ENCODE measurements at regions not wholly inside any gene's neighbourhood (a gene's known extent, or its start where the extent isn't known, plus 50 kb on each side); places are given as distances from the start of the nearest gene placed in this dataset.

- Histone ChIP-seq H3F3A (replicated peaks; ENCODE audit: low read depth) (no peaks in the 10 kb centered on the region), H3K79me2 (replicated peaks; ENCODE audit: insufficient read depth) (no peaks in the 10 kb centered on the region), H2AFZ (no peak overlapping the region), H3K36me3 (ENCODE audit: insufficient read depth) (no peaks in the 10 kb centered on the region), H3K4me3 (no peak overlapping the region), H3K27ac (ENCODE audit: low read depth) (no peak overlapping the region), H3K4me2 (no peak overlapping the region), H3K9me2 (ENCODE audit: insufficient read depth) (no peaks in the 10 kb centered on the region; the same call in 1 of the 2 replicates), H3K4me1 (ENCODE audit: insufficient read depth) (no peaks in the 10 kb centered on the region), H3K27me3 (ENCODE audit: insufficient read depth) (no peaks in the 10 kb centered on the region), H4K20me1 (replicated peaks; ENCODE audit: insufficient read depth) (no peaks in the 10 kb centered on the region)
- H3K36me3 Mint-ChIP-seq (ENCODE audit: low read depth) = peaks cover 8% of the 10 kb centered on the region
- ATAC-seq (no peak), DNase-seq (ENCODE audit: low spot score) (no peak)
- no peak overlapping the region for H3K27ac Mint-ChIP-seq
- H3K4me3 Mint-ChIP-seq = no peak overlapping the region
- H3K27me3 Mint-ChIP-seq (ENCODE audit: insufficient read depth, low read depth, poor library complexity) = peaks cover 2% of the 10 kb centered on the region
- peaks cover 25% of the 10 kb centered on the region for H3K9me3 Mint-ChIP-seq
- H3K4me1 Mint-ChIP-seq = no peaks in the 10 kb centered on the region
- TF ChIP-seq ZNF462 (CRISPR knock-in tag; IDR thresholded peaks at IDR 0.05) = no peak
- no peak for TF ChIP-seq POLR2AphosphoS5 (IDR thresholded peaks at IDR 0.05; ENCODE audit: low read depth)
- TF ChIP-seq EZH2 (IDR thresholded peaks at IDR 0.05; ENCODE audit: low read depth, unreplicated experiment) = no peak
- TF ChIP-seq, protein P1, sequence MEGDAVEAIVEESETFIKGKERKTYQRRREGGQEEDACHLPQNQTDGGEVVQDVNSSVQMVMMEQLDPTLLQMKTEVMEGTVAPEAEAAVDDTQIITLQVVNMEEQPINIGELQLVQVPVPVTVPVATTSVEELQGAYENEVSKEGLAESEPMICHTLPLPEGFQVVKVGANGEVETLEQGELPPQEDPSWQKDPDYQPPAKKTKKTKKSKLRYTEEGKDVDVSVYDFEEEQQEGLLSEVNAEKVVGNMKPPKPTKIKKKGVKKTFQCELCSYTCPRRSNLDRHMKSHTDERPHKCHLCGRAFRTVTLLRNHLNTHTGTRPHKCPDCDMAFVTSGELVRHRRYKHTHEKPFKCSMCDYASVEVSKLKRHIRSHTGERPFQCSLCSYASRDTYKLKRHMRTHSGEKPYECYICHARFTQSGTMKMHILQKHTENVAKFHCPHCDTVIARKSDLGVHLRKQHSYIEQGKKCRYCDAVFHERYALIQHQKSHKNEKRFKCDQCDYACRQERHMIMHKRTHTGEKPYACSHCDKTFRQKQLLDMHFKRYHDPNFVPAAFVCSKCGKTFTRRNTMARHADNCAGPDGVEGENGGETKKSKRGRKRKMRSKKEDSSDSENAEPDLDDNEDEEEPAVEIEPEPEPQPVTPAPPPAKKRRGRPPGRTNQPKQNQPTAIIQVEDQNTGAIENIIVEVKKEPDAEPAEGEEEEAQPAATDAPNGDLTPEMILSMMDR (conservative IDR thresholded peaks at IDR 0.05; ENCODE audit: low read depth in 2 of 2) = no peak
- TF ChIP-seq, protein P2, sequence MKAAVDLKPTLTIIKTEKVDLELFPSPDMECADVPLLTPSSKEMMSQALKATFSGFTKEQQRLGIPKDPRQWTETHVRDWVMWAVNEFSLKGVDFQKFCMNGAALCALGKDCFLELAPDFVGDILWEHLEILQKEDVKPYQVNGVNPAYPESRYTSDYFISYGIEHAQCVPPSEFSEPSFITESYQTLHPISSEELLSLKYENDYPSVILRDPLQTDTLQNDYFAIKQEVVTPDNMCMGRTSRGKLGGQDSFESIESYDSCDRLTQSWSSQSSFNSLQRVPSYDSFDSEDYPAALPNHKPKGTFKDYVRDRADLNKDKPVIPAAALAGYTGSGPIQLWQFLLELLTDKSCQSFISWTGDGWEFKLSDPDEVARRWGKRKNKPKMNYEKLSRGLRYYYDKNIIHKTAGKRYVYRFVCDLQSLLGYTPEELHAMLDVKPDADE (IDR thresholded peaks at IDR 0.05) = no peak
- TF ChIP-seq JUNB (IDR thresholded peaks at IDR 0.05; ENCODE audit: unreplicated experiment) = no peak
- no peak for TF ChIP-seq EZH2phosphoT487 (IDR thresholded peaks at IDR 0.05; ENCODE audit: unreplicated experiment)
- TF ChIP-seq REST (IDR thresholded peaks at IDR 0.05; ENCODE audit: unreplicated experiment) = no peak
- TF ChIP-seq STAT1 (IDR thresholded peaks at IDR 0.05; ENCODE audit: unreplicated experiment) = no peak
- TF ChIP-seq ZNF331 (CRISPR knock-in tag; IDR thresholded peaks at IDR 0.05; ENCODE audit: low read depth) = no peak
- TF ChIP-seq NANOG (IDR thresholded peaks at IDR 0.05; ENCODE audit: borderline replicate concordance) = no peak
- no peak for TF ChIP-seq CREB1 (CRISPR knock-in tag; IDR thresholded peaks at IDR 0.05; ENCODE audit: low read depth)
- TF ChIP-seq ZNF114 (CRISPR knock-in tag; IDR thresholded peaks at IDR 0.05) = no peak
Observed at GRCh38 chr13:57823704-57824103, 192.2 kb downstream of the PCDH17 start.

Data from GM23338 (cell line).